Brain microvascular endothelial cell (primary cell): ENCODE measurements at regions not wholly inside any gene's neighbourhood (a gene's known extent, or its start where the extent isn't known, plus 50 kb on each side); places are given as distances from the start of the nearest gene placed in this dataset.

Experiments used
- DNase-seq: peaks from one replicate; pipeline ENCODE4 v3.0.0-alpha.2; 2020
- H3K27ac ChIP-seq: fragments of 250-450 bp; sonication (Bioruptor Pico); 2 replicates; pipeline ENCODE4 v1.5.1; 2020; ENCODE audit warnings: mild to moderate bottlenecking, moderate library complexity
- H3K27me3 ChIP-seq: fragments of 250-450 bp; sonication (Bioruptor Pico); replicated peaks from 2 replicates; pipeline ENCODE4 v1.5.1; 2020; ENCODE audit warnings: mild to moderate bottlenecking
- H3K36me3 ChIP-seq: fragments of 250-450 bp; sonication (Bioruptor Pico); replicated peaks from 2 replicates; pipeline ENCODE4 v1.5.1; 2020; ENCODE audit warnings: mild to moderate bottlenecking
- H3K4me3 ChIP-seq: 2 replicates; pipeline ENCODE4 v1.5.1; 2011; ENCODE audit warnings: low read depth, mild to moderate bottlenecking, control low read depth, low read length, moderate library complexity
- CTCF ChIP-seq: IDR thresholded peaks from 2 replicates; pipeline ENCODE4 v1.5.1; 2011; ENCODE audit warnings: low read depth, mild to moderate bottlenecking, moderate library complexity, low read length, control low read depth, inconsistent platforms; ENCODE audit errors: missing control alignments
- in situ Hi-C: cut with HindIII; loops from 2 replicates; pipeline ENCODE4 v1.10.0; 2017; ENCODE audit warnings: low sequenced_read_pairs, low pct_ligation_motif_present

DNA sequence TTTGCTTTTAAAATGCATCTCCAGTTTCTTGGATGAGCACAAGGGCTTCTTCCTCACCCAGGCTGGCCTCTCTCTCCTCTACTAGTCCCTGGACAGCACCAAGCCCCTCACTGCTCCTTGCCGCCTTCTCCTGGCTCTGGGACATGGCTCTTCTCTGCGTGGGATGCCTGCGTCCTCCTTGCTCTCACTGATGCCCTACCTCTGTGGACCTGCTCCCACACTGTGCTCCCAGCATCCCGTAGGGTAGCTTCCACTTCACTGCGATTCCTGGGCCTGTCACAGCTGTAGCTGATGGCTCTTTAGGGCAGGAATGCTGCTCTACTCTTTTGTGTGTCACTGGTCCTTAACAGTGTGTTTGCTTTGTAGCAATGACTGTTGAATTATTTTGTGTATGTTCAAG, 136.3 kb downstream of the SNX19 start:
- no peak for TF ChIP-seq CTCF
- Histone ChIP-seq H3K27me3 (no peaks in the 10 kb centered on the region), H3K27ac (no peak overlapping the region), H3K4me3 (no peak overlapping the region), H3K36me3 (no peaks in the 10 kb centered on the region)
- DNase-seq = no peak
- in situ Hi-C loops = no loop called here

DNA sequence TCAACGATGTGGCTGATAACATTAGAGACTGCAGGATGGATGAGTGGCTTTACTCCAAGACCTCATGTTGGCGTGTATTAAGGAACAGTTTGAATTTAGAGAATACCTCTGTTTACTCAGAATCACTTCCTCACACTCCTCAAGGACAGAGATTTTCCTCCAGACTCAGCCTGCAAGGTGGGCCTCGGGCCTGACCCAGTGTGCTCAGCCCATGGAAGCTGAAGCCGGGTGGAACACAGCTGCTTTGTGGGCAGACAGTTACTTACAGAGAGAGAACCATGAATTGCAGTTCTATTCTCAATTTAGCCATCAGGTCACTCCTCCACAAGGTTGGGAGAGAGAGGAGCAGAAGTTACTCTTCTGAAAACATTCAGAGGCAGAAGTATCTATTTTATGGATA, 135.8 kb downstream of the SNX19 start:
- Histone ChIP-seq H3K27me3 (no peaks in the 10 kb centered on the region), H3K36me3 (no peaks in the 10 kb centered on the region), H3K4me3 (no peak overlapping the region), H3K27ac (no peak overlapping the region)
- in situ Hi-C loops = no loop called here
- DNase-seq = no peak
- no peak for TF ChIP-seq CTCF

DNA sequence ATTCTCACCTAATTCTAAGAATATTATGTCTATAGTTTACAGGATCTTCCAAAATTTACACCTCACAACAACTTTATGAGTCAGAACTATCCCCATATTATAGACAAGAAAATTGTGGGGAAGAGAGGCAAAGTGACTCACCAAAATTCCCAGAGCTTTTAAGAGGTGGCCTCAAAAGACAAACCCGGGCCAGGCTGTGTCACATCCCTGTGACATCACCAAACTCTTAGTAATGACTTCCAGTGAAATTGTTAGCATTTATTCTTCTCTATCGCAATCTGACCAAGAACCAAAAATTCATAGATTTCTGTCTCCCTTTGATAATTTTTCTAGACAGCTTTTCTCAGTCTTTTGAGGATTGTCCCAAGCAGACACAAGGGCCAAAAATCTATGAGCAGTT, 134.3 kb downstream of the SNX19 start:
- no peak overlapping the region for H3K4me3 ChIP-seq
- in situ Hi-C loops = no loop called here
- no peaks in the 10 kb centered on the region for H3K27me3 ChIP-seq
- no peak for TF ChIP-seq CTCF
- no peaks in the 10 kb centered on the region for H3K36me3 ChIP-seq
- peak; percentile 77 for DNase-seq
- H3K27ac ChIP-seq = peak overlapping the region; percentile 84

DNA sequence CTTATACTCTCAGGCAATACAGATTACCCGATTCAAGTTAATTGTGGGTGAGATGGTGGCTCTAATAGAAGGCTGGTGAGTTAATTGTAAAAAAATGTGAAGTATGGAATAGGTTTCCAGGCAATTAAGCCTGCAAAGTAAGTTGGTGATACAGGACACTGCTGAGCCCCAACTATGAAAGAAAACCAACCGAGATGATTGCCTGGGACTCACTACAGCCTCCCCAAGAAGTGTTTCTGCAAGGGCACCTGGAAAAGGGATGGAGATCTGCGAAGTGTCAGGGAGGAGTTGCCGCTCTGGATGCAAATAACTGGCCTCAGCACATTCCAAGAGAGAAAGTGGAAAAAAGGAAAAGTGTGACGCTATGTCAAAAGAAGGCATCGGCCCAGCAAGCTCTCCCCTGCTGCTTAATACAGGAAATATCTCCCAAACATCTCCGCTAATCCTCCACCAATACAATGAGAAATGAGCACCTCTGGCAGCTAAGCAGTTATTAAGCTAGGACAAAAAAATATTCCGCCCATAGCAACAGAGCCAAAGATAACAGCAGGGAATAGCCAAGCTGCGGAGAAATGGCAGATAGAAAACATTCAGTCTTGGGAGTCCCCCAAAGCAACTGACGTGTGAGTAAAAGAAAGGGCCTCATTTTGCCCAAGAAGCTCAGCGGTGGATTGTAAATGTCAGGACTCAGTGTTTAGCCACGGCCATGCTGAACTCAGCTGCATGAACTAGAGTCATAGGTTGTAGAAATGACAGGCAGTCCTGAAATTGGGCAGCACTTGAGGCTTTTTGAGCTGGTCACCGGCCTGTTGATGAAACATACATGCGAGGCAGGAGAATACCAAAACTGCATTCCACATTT, 133.7 kb downstream of the SNX19 start:
- Histone ChIP-seq H3K27ac (peak overlapping the region; percentile 84), H3K36me3 (no peaks in the 10 kb centered on the region), H3K27me3 (no peaks in the 10 kb centered on the region), H3K4me3 (no peak overlapping the region)
- peak; percentile 64 for DNase-seq
- TF ChIP-seq CTCF = no peak
- in situ Hi-C loops = no loop called here

GRCh38 chr11:130783323-130783722, 133.0 kb downstream of the SNX19 start:
- no peaks in the 10 kb centered on the region for H3K36me3 ChIP-seq
- no peak overlapping the region for H3K4me3 ChIP-seq
- in situ Hi-C loops = no loop called here
- no peak for TF ChIP-seq CTCF
- no peak for DNase-seq
- H3K27me3 ChIP-seq = no peaks in the 10 kb centered on the region
- peak overlapping the region; percentile 84 for H3K27ac ChIP-seq
